ENCODE measurements at regions not wholly inside any gene's neighbourhood (a gene's known extent, or its start where the extent isn't known, plus 50 kb on each side); places are given as distances from the start of the nearest gene placed in this dataset.

GRCh38 chr7:131159961-131160361 is 167.7 kb upstream of the MKLN1 start:
- no peak for DNase-seq

GRCh38 chr7:131161103-131161502 is 166.6 kb upstream of the MKLN1 start:
- DNase-seq: no peak

GRCh38 chr7:131164025-131164925 is 163.4 kb upstream of the MKLN1 start:
- no peak for DNase-seq

GRCh38 chr7:131166066-131166465 is 161.6 kb upstream of the MKLN1 start:
- no peak for DNase-seq

- no peak for DNase-seq
Observed at GRCh38 chr7:131170440-131171271, 157.0 kb upstream of the MKLN1 start.

GRCh38 chr7:131173145-131173890 is 154.4 kb upstream of the MKLN1 start:
- no peak for DNase-seq

GRCh38 chr7:131174391-131174790 is 153.3 kb upstream of the MKLN1 start:
- no peak for DNase-seq

- DNase-seq: no peak
Observed at GRCh38 chr7:131174855-131175254, 152.8 kb upstream of the MKLN1 start.

- no peak for DNase-seq
Observed at GRCh38 chr7:131182446-131183058, 145.1 kb upstream of the MKLN1 start.

- DNase-seq: no peak
Observed at GRCh38 chr7:131183072-131183471, 144.6 kb upstream of the MKLN1 start.

GRCh38 chr7:131183611-131184119 is 144.0 kb upstream of the MKLN1 start:
- DNase-seq: peak; percentile 45

- DNase-seq: no peak
Observed at GRCh38 chr7:131186816-131187215, 140.9 kb upstream of the MKLN1 start.

GRCh38 chr7:131188367-131189339 is 139.0 kb upstream of the MKLN1 start:
- peak; percentile 93 for DNase-seq

GRCh38 chr7:131189488-131189887 is 138.2 kb upstream of the MKLN1 start:
- DNase-seq: peak; percentile 20

- DNase-seq: no peak
Observed at GRCh38 chr7:131190146-131190545, 137.5 kb upstream of the MKLN1 start.

- DNase-seq: no peak
Observed at GRCh38 chr7:131190581-131190980, 137.1 kb upstream of the MKLN1 start.

- no peak for DNase-seq
Observed at GRCh38 chr7:131194070-131194865, 133.4 kb upstream of the MKLN1 start.

GRCh38 chr7:131196803-131197202 is 130.9 kb upstream of the MKLN1 start:
- DNase-seq: no peak

- no peak for DNase-seq
Observed at GRCh38 chr7:131197920-131198615, 129.6 kb upstream of the MKLN1 start.

- no peak for DNase-seq
Observed at GRCh38 chr7:131202451-131202850, 125.2 kb upstream of the MKLN1 start.
